Lung (tissue), 11 donors: ENCODE measurements at regions not wholly inside any gene's neighbourhood (a gene's known extent, or its start where the extent isn't known, plus 50 kb on each side); places are given as distances from the start of the nearest gene placed in this dataset.
"Not testable (repeated sequence)": the region's sequence is repeated elsewhere in the genome, so short reads cannot be mapped to it uniquely, and the experiment has no call there.

Experiments
- ATAC-seq: fragments of 200-7000 bp; cut with Tn5 transposase; one replicate; pipeline ENCODE4 v1.9.1; 2020; ENCODE audit warnings: moderate number of reproducible peaks; ENCODE audit not compliant: insufficient read depth, low FRiP score
- DNase-seq, 3 donors: peaks; one replicate each; pipeline ENCODE4 v3.0.0-alpha.2; 2013 to 2017
- H3K27ac ChIP-seq, 2 donors: one replicate each; pipeline ENCODE4 v1.5.1; 2013; ENCODE audit warnings: mild to moderate bottlenecking in 2 of 2, moderate library complexity in 2 of 2, control low read depth in 1 of 2, inconsistent platforms in 1 of 2, low read depth in 1 of 2, low read length in 1 of 2
- H3K27me3 ChIP-seq, 3 donors: one replicate each; pipeline ENCODE4 v1.5.1; 2013; ENCODE audit warnings: low read length in 2 of 3; ENCODE audit not compliant: control insufficient read depth in 3 of 3, insufficient read depth in 3 of 3
- H3K36me3 ChIP-seq, 4 donors: one replicate each; pipeline ENCODE4 v1.5.1; 2013; ENCODE audit warnings: low read length in 4 of 4, mild to moderate bottlenecking in 1 of 4, moderate library complexity in 1 of 4; ENCODE audit not compliant: control insufficient read depth in 4 of 4, insufficient read depth in 4 of 4
- H3K4me1 ChIP-seq, 5 donors: one replicate each; pipeline ENCODE4 v1.5.1; 2013; ENCODE audit warnings: low read length in 5 of 5, mild to moderate bottlenecking in 2 of 5, moderate library complexity in 1 of 5; ENCODE audit not compliant: control insufficient read depth in 5 of 5, insufficient read depth in 5 of 5
- H3K4me3 ChIP-seq: one replicate; pipeline ENCODE4 v1.5.1; 2013; ENCODE audit warnings: mild to moderate bottlenecking, control low read depth, moderate library complexity
- H3K9ac ChIP-seq, 2 donors: one replicate each; pipeline ENCODE4 v1.5.1; 2013; ENCODE audit warnings: low read length in 2 of 2, control low read depth in 1 of 2; ENCODE audit not compliant: insufficient read depth in 1 of 2
- H3K9me3 ChIP-seq, 4 donors: one replicate each; pipeline ENCODE4 v1.5.1; 2013; ENCODE audit warnings: low read length in 3 of 4, mild to moderate bottlenecking in 1 of 4, moderate library complexity in 1 of 4; ENCODE audit not compliant: control insufficient read depth in 4 of 4, insufficient read depth in 3 of 4
- WGBS, 2 donors: extraction: QIAGEN DNeasy Blood & Tissue Kit; methylation state at CpG; one replicate each; pipeline ENCODE4 v1.1.7; 2013; 5-methylcytosine and 5-hydroxymethylcytosine counted together
- TF ChIP-seq, protein P1 (sequence below): IDR thresholded peaks from 2 replicates; pipeline ENCODE4 v1.5.1; 2012; ENCODE audit warnings: mild to moderate bottlenecking; ENCODE audit errors: control extremely low read depth, extremely low read depth
- donor health status: control.
- donor health status: control.
- donor health status: Bipolar disorder and iron deficiency.
- donor health status: healthy.
- donor health status: DM: yes; HTN: yes; CAD: no.

DNA sequence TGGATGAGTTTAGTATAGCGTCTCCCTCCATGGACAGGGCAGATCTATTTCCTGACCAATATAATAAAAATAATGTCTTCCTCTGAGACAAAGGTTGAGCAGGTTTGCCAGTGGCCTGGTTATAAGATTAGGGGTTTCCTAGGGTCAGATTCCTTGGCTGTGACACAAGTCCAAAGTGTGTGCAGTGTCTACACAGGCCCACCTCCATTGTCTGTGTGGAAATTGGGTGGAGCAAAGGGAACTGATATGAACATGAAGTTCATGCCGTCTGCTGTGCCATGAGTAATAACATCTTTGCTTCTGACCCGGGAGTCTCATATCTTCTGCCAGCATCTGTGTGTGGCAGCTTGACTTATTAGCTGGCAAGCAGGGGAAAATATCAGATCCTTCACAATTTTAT is 187.7 kb upstream of the BOD1L1 start:
- Histone ChIP-seq H3K27ac (no peak overlapping the region), H3K9me3 (peaks cover 0 to 4% (median 0%) of the 10 kb centered on the region in 4 donors), H3K4me1 (no peaks in the 10 kb centered on the region), H3K9ac (no peak overlapping the region), H3K4me3 (no peak overlapping the region), H3K27me3 (no peaks in the 10 kb centered on the region), H3K36me3 (no peaks in the 10 kb centered on the region)
- TF ChIP-seq, protein P1, sequence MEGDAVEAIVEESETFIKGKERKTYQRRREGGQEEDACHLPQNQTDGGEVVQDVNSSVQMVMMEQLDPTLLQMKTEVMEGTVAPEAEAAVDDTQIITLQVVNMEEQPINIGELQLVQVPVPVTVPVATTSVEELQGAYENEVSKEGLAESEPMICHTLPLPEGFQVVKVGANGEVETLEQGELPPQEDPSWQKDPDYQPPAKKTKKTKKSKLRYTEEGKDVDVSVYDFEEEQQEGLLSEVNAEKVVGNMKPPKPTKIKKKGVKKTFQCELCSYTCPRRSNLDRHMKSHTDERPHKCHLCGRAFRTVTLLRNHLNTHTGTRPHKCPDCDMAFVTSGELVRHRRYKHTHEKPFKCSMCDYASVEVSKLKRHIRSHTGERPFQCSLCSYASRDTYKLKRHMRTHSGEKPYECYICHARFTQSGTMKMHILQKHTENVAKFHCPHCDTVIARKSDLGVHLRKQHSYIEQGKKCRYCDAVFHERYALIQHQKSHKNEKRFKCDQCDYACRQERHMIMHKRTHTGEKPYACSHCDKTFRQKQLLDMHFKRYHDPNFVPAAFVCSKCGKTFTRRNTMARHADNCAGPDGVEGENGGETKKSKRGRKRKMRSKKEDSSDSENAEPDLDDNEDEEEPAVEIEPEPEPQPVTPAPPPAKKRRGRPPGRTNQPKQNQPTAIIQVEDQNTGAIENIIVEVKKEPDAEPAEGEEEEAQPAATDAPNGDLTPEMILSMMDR, result no peak
- no peak for ATAC-seq
- DNase-seq, result no peak
- WGBS, 2 donors, result 66 to 79% methylated on average over 3 of the region's 3 CpGs

DNA sequence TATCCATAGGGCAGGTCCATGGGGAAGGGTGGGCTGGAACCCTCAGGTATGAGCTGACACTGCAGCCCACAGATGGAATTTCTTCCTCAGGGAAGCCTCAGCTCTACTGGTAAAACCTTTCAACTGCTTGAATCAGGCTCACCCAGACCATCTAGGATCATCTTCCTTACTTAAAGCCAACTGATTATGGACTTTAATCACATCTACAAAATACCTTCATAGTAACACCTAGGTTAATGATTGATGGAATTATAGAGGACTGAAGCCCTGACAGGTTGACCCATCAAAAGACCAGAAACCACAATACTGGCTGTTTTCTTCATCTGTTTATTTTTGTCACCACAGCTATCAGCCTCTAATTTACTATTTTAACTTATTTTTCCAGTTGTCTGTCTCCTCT is 188.9 kb upstream of the BOD1L1 start:
- H3K9me3 ChIP-seq, result peaks cover 0 to 4% (median 0%) of the 10 kb centered on the region in 4 donors
- no peak overlapping the region for H3K4me3 ChIP-seq
- no peak for DNase-seq
- no peaks in the 10 kb centered on the region for H3K36me3 ChIP-seq
- H3K4me1 ChIP-seq, result no peaks in the 10 kb centered on the region
- no peaks in the 10 kb centered on the region for H3K27me3 ChIP-seq
- no peak overlapping the region for H3K9ac ChIP-seq
- TF ChIP-seq, protein P1, result no peak
- no peak for ATAC-seq
- no peak overlapping the region for H3K27ac ChIP-seq

DNA sequence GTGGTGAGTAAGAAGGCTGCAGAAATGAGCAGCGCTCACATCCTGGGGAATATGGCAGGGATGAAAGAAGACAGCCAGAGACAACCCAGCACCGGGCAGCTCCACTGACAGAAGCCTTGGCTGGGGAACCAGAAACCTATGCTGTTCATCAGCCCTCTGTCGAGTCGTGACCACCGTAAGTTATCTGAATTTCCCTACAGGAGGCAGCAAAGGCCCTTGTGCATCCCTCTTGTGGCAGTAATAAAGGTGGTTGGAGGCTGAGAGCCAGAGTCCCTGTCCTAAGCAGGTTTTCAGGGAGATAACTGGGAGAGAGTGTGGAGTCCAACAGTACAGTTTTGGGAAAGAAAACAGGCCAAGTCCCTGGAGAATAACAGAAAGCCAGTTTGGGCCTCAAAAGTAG is 194.0 kb upstream of the BOD1L1 start:
- DNase-seq (no peak), ATAC-seq (no peak)
- no peaks in the 10 kb centered on the region for H3K36me3 ChIP-seq
- H3K27ac ChIP-seq, result no peak overlapping the region
- no peaks in the 10 kb centered on the region for H3K4me1 ChIP-seq
- no peak overlapping the region for H3K4me3 ChIP-seq
- TF ChIP-seq, protein P1, result no peak
- 74 to 92% methylated on average over 5 of the region's 5 CpGs for WGBS, 2 donors
- no peaks in the 10 kb centered on the region for H3K27me3 ChIP-seq
- no peak overlapping the region for H3K9ac ChIP-seq
- H3K9me3 ChIP-seq, result peaks cover 0 to 7% (median 5%) of the 10 kb centered on the region in 4 donors

DNA sequence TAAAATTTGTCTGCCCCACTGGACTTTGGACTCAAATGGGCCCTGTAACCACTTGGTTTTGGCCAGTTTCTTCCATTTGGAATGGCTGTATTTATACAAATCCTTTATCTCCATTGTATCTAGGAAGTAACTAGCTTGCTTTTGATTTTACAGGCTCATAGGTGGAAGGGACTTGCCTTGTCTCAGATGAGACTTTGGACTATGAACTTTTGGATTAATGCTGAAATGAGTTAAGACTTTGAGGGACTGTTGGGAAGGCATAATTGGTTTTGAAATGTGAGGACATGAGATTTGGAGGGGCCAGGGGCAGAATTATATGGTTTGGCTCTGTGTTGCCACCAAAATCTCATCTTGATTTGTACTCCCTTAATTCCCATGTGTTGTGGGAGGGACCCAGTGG is 198.3 kb upstream of the BOD1L1 start:
- H3K4me1 ChIP-seq, H3K9me3 ChIP-seq, H3K9ac ChIP-seq, H3K27me3 ChIP-seq, DNase-seq, H3K36me3 ChIP-seq, H3K4me3 ChIP-seq, ATAC-seq, H3K27ac ChIP-seq: not testable (repeated sequence)
